ENCODE measurements at regions not wholly inside any gene's neighbourhood (a gene's known extent, or its start where the extent isn't known, plus 50 kb on each side); places are given as distances from the start of the nearest gene placed in this dataset.

DNA sequence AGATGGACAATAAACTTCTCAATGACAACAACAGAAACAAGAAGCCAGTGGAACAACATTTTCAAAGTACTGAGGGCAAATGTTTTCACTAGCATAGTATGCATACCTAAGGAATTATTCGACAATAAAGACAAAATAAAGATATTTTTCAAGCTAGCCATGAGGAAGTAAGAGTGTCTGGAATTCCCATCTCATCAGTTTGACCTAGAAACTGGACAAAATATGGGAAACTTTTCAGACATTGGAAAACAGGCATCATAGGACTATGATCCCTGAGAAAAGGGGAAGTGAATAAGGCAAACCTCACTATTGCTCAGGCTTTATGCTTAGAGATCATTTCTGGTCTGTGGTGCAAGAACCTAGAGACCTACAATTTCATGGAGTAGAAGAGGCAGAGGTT is 86.3 kb downstream of the OAT start:
- DNase-seq (ENCODE audit: low read depth): no peak
- TF ChIP-seq, protein P1, sequence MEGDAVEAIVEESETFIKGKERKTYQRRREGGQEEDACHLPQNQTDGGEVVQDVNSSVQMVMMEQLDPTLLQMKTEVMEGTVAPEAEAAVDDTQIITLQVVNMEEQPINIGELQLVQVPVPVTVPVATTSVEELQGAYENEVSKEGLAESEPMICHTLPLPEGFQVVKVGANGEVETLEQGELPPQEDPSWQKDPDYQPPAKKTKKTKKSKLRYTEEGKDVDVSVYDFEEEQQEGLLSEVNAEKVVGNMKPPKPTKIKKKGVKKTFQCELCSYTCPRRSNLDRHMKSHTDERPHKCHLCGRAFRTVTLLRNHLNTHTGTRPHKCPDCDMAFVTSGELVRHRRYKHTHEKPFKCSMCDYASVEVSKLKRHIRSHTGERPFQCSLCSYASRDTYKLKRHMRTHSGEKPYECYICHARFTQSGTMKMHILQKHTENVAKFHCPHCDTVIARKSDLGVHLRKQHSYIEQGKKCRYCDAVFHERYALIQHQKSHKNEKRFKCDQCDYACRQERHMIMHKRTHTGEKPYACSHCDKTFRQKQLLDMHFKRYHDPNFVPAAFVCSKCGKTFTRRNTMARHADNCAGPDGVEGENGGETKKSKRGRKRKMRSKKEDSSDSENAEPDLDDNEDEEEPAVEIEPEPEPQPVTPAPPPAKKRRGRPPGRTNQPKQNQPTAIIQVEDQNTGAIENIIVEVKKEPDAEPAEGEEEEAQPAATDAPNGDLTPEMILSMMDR (conservative IDR thresholded peaks at IDR 0.05; ENCODE audit: low read depth, low read length): no peak
- H3K4me3 ChIP-seq (ENCODE audit: low read length): no peak overlapping the region

DNA sequence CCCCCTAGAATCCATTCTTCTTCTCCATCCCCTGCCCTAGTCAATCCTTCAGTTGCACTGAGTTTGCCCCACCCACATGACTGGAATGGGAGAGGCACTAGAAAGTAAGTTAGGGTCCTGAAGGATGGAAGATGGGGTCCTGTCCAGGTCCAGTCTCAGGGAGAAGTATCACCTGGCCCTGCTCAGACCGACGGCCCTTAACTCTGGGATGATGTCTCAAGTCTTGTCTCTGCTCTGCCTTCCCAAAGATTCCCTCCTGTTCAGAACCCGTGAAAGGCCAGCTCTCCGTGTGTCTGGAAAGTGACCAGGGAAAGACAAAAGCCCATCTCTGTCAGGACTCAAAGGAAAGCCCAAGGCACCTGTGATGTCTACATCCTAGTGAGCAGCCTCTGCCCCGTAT is 88.8 kb downstream of the OAT start:
- TF ChIP-seq, protein P1 (conservative IDR thresholded peaks at IDR 0.05; ENCODE audit: low read depth, low read length): no peak
- no peak for DNase-seq (ENCODE audit: low read depth)

DNA sequence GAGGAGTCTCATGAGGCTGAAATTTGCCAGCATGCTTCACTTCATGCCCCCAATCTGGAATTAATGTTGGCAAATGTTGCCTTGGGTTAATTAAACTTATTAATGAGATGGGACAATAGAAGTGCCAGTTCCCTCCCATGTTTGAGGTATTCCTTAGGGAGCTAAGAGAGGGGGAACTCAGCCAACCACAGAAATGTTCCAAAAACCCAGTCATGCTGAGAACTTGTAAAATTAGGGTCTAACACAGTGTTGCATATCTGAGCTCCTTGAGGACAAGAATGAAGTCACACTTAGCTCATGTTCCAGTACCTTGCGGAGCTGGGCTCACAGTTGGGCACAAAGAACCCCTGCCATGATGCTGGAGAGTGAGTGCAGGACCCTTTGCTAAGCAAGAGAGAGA is 89.4 kb downstream of the OAT start:
- no peak for DNase-seq (ENCODE audit: low read depth)
- TF ChIP-seq, protein P1 (conservative IDR thresholded peaks at IDR 0.05; ENCODE audit: low read depth, low read length): no peak
- H3K4me3 ChIP-seq (ENCODE audit: low read length): no peak overlapping the region

More for the DNA sequence above, 88.8 kb downstream of the OAT start:
- H3K4me3 ChIP-seq (ENCODE audit: low read length): no peak overlapping the region

DNA sequence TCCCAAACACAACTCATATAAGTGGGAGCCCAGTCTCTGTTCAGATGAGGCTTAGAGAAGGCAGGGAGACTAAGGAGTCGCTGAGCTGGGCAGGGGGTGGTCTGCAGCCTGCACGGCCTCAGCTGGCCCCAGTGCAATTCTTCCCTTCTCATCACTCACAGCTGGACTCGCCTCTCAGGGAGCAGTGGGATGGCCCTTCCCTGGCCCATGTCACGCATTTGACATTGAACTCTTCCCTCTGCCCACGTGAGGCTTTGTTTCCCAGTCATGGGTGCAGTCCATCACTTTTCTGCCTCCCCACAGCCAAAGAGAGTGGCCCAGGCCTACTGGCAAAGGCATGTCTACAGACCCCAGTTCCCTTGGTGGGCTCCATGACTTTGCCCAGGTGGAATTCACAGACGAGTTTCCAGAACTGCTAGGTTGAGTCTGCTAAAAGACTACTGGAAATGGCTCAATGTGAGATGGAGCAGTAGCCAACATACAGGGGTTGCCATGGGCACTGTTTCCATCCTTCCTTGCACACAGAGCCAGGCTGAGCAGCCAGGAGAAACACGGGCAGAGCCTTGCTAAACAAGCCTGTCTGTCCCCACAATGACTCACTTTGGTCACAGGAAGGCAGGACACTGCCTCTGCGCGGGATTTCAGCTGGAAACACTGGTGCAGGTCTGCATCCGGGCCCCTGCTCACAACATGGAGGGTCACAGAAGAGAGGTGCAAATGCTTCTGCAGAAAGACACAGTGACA is 90.1 kb downstream of the OAT start:
- TF ChIP-seq, protein P1 (conservative IDR thresholded peaks at IDR 0.05; ENCODE audit: low read depth, low read length): no peak
- H3K4me3 ChIP-seq (ENCODE audit: low read length): no peak overlapping the region
- DNase-seq (ENCODE audit: low read depth): no peak

DNA sequence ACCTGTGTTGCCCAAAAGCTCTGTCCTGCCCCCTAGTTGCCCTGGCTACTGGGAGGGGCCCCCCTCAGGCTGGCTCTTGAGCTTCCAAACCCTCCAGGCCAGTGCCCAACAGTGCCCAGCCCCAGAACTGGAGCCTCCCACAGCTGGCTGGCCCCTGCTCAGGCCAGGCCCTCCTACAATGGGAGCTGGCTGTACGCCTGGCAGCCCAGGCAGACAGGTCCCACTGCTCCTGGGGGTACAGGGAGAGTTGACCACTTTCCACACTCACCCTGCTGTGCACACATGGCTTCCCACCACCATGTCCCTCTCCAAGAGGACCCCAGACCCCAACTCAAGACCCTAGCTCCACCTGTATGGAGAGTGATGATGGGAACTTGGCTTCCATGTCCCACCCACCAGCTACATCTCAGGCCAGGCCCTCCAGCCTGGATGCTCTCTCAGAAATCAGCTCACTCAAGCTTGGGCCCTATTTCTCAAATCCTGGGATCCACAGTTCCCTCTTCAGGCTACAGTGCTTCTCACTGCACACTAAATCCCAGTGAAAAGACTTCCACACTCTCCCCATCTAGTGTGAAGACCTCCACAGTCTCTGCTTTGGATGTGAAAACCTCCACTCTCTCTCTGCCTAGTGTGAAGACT is 92.6 kb downstream of the OAT start:
- H3K4me3 ChIP-seq (ENCODE audit: low read length): no peak overlapping the region
- TF ChIP-seq, protein P1 (conservative IDR thresholded peaks at IDR 0.05; ENCODE audit: low read depth, low read length): no peak
- no peak for DNase-seq (ENCODE audit: low read depth)

DNA sequence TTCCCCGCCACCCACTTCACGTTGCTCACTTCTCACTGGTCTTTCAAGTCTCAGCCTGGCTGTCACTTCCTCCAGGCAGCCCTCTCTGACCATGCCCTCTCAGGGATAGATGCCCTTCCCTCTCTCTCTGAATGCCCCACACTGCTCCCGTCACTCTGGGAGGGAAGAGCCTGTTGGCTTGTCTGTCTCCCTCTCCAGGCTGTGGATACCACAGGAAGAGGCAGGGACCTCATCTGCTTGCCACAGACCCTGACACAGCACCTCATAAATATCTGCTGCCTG is 93.1 kb downstream of the OAT start:
- H3K4me3 ChIP-seq (ENCODE audit: low read length): no peak overlapping the region
- TF ChIP-seq, protein P1 (conservative IDR thresholded peaks at IDR 0.05; ENCODE audit: low read depth, low read length): no peak
- DNase-seq (ENCODE audit: low read depth): no peak

Measured in retinal pigment epithelial cell (primary cell).